ENCODE measurements at regions not wholly inside any gene's neighbourhood (a gene's known extent, or its start where the extent isn't known, plus 50 kb on each side); places are given as distances from the start of the nearest gene placed in this dataset.

GRCh38 chr5:39605588-39606575 is 181.1 kb upstream of the DAB2 start:
- TF ChIP-seq CTCF (IDR thresholded peaks at IDR 0.05; ENCODE audit: low read depth, low read length) (no peak), EZH2phosphoT487 (IDR thresholded peaks at IDR 0.05; ENCODE audit: low read depth) (no peak)

Measured in OCI-LY3 (cell line).